Kidney epithelial cell (primary cell): ENCODE measurements at regions not wholly inside any gene's neighbourhood (a gene's known extent, or its start where the extent isn't known, plus 50 kb on each side); places are given as distances from the start of the nearest gene placed in this dataset.

Experiments
- DNase-seq: peaks from one replicate; pipeline ENCODE4 v3.0.0-alpha.2; 2010; ENCODE audit warnings: low read depth
- H3K27me3 ChIP-seq: 2 replicates; pipeline ENCODE4 v1.6.0; 2011; ENCODE audit warnings: low read length; ENCODE audit not compliant: control insufficient read depth, insufficient read depth
- H3K36me3 ChIP-seq: 2 replicates; pipeline ENCODE4 v1.5.1; 2011; ENCODE audit warnings: low read length; ENCODE audit not compliant: control insufficient read depth, insufficient read depth
- H3K4me3 ChIP-seq: 2 replicates; pipeline ENCODE4 v1.5.1; 2011; ENCODE audit warnings: low read depth, mild to moderate bottlenecking, control low read depth, low read length
- CTCF ChIP-seq: IDR thresholded peaks from 2 replicates; pipeline ENCODE4 v1.5.1; 2011; ENCODE audit warnings: mild to moderate bottlenecking, moderate library complexity, low read length, control low read depth, inconsistent platforms; ENCODE audit not compliant: insufficient read depth, poor library complexity, severe bottlenecking

DNA sequence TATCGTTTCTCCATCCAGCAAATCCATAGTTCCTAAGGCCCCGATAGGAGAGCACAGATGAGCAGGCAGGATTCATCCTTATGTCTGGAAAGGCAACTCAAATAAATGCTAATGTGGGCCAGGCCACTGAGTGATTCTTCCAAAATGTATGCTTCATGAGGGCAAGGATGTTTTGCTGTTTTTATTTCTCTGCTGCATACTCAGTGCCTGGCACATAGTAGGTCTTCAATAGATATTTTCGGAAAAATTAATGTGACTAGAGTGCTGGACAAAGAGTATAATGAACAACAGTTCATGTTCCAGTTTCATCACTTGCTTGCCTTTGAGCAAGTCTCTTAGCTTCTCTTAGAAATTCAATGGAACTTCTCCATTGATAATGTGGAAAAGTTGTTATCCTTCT is 357.7 kb downstream of the PRDM2 start:
- no peak overlapping the region for H3K4me3 ChIP-seq
- no peaks in the 10 kb centered on the region for H3K36me3 ChIP-seq
- TF ChIP-seq CTCF: no peak
- DNase-seq: no peak
- no peaks in the 10 kb centered on the region for H3K27me3 ChIP-seq

DNA sequence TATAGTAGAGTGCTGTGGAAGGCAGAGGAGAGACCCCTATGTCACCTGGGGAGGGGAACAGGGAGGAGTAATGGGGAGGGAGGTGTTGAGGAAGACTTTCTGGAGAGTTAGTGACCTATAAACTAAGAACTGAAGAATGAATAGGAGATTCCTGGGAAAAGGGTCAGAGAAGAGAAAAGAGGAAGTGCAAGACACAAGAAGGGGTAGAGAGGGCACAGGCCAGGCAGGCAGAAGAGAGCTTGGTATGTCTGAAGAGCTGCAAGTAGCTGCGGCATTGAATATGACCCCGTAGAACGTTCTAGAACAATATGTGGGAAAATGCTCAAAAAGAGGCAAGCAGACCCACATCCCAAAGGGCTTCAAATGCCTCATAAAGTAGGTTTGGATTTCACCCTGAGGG is 361.2 kb downstream of the PRDM2 start:
- DNase-seq: no peak
- H3K36me3 ChIP-seq: no peaks in the 10 kb centered on the region
- H3K4me3 ChIP-seq: no peak overlapping the region
- no peak for TF ChIP-seq CTCF
- no peaks in the 10 kb centered on the region for H3K27me3 ChIP-seq

- no peaks in the 10 kb centered on the region for H3K27me3 ChIP-seq
- DNase-seq: no peak
- TF ChIP-seq CTCF: no peak
- no peaks in the 10 kb centered on the region for H3K36me3 ChIP-seq
- H3K4me3 ChIP-seq: no peak overlapping the region
These were observed 361.7 kb downstream of the PRDM2 start for GRCh38 chr1:14061722-14062121.

GRCh38 chr1:14062669-14063068 is 362.7 kb downstream of the PRDM2 start:
- Histone ChIP-seq H3K4me3 (no peak overlapping the region), H3K36me3 (no peaks in the 10 kb centered on the region), H3K27me3 (no peaks in the 10 kb centered on the region)
- DNase-seq: no peak
- no peak for TF ChIP-seq CTCF

DNA sequence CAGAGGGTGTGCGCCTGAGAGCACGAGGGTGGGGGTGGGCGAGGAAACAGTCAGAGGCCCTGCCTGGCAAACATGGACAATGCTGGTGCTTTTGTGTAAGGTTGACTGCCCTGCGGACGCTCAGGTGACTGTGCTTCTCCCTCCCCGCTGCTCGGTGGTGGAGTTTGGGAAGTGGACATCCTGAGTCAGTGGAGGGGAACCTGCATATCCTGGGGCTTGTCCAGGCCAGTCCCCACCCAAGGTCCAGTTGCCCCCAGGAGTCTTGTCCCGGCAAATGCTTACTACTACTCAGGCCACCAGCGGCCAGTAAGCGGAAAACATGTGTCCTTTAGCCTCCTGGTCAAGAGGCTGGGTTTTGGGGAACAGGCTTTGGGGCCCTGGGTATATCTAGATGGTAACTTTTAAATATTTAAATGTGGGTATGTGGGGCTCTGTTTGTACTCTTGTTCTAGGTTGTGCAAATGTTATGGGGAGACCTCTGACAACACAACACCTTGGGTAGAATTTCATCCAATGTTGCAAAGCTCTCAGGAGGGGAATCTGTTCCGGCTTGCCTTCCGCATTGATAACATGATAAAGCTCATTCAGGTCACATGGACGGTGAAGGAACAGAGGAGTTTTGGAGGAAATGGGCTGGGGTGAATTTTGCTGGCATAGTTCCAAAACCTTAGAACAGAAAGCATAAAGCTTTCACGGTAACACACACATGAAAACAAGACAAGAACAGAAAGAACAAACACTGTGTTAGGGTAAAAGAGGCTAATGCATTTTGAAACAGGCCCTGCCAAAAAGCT is 364.9 kb downstream of the PRDM2 start:
- no peaks in the 10 kb centered on the region for H3K27me3 ChIP-seq
- H3K36me3 ChIP-seq: no peaks in the 10 kb centered on the region
- no peak for TF ChIP-seq CTCF
- DNase-seq: no peak
- no peak overlapping the region for H3K4me3 ChIP-seq

DNA sequence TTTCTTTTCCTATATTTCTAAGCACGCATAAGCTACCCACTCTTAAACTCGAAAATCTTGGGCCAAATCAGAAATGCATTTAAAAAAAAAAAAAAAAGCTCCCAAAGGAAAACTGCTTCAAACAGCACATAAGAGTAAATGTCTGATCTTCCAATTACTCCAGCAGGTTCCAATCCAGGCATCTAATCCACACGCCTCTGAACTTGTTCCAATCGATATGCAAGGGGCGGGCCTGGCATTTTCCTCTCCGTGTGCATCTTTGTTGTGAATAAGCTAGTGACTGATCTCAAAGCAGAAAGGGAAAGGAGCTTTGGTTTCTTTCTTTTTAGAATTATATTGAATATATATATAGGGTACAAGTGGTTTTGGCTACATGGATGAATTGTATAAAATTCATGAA is 365.5 kb downstream of the PRDM2 start:
- Histone ChIP-seq H3K4me3 (no peak overlapping the region), H3K36me3 (no peaks in the 10 kb centered on the region), H3K27me3 (no peaks in the 10 kb centered on the region)
- no peak for TF ChIP-seq CTCF
- no peak for DNase-seq
